GM18507 (cell line): ENCODE measurements at regions not wholly inside any gene's neighbourhood (a gene's known extent, or its start where the extent isn't known, plus 50 kb on each side); places are given as distances from the start of the nearest gene placed in this dataset.

Experiments used
- DNase-seq: peaks from one replicate; pipeline ENCODE4 v3.0.0; 2011; ENCODE audit warnings: low read depth; ENCODE audit not compliant: insufficient read length; ENCODE audit errors: extremely low spot score
- FAIRE-seq: peaks from 2 replicates; lab custom pipeline; 2011; peaks lifted over from hg19 to GRCh38; lab: Jason Lieb, UNC

DNA sequence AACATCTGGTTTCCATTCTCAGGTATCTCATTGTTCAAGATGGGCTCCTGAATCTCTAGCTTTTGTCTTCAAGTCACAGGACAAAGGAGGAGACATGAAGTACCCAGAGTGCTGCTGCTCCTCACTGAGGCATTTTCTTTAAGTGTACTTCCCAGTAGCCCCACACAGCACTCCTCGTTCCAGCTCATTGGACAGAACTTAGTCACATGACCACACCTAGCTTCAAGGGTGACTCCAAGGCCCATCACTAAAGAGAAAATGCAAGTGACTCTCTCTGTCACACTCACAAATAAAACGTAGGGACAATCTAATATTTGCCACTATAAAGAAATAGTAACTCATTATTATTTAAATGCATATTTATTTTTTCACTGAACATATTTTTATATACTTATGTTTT is 58.3 kb upstream of the NEUROD6 start:
- DNase-seq: no peak
- FAIRE-seq: no peak

- DNase-seq: no peak
These were observed 66.7 kb upstream of the NEUROD6 start for GRCh38 chr7:31407178-31407676.

GRCh38 chr7:31408140-31408729 is 67.7 kb upstream of the NEUROD6 start:
- no peak for FAIRE-seq
- no peak for DNase-seq

More at GRCh38 chr7:31407178-31407676, 66.7 kb upstream of the NEUROD6 start:
- no peak for FAIRE-seq

- DNase-seq: no peak
- no peak for FAIRE-seq
These were observed 69.7 kb upstream of the NEUROD6 start for GRCh38 chr7:31410265-31410664.

GRCh38 chr7:31411416-31411815 is 70.9 kb upstream of the NEUROD6 start:
- FAIRE-seq: no peak

GRCh38 chr7:31413766-31414165 is 73.2 kb upstream of the NEUROD6 start:
- no peak for DNase-seq
- FAIRE-seq: no peak

More at GRCh38 chr7:31411416-31411815, 70.9 kb upstream of the NEUROD6 start:
- no peak for DNase-seq

DNA sequence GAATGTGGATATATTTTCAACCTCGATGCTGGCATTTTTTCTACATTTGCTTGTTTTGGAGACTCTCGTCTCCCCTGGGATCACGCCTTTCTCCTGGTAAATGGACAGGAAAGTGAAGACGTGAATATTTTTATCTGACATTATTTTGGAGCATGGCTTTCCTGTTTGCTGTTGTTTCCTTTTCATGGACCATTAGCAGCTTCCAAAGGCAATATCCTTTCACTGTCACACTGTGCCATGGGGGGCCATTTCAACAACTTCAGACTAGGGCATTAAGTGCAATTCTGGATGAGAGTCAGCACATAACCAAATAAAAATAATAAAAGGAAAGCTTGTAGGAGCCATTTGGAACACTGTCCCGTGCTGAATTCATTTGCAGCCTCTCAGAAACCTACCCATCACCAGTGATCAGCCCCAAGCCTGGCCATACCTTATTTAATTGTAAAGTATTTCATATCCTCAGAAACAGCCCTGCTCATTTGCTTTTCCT is 75.9 kb upstream of the NEUROD6 start:
- FAIRE-seq: no peak
- no peak for DNase-seq

GRCh38 chr7:31418928-31419327 is 78.4 kb upstream of the NEUROD6 start:
- no peak for FAIRE-seq

DNA sequence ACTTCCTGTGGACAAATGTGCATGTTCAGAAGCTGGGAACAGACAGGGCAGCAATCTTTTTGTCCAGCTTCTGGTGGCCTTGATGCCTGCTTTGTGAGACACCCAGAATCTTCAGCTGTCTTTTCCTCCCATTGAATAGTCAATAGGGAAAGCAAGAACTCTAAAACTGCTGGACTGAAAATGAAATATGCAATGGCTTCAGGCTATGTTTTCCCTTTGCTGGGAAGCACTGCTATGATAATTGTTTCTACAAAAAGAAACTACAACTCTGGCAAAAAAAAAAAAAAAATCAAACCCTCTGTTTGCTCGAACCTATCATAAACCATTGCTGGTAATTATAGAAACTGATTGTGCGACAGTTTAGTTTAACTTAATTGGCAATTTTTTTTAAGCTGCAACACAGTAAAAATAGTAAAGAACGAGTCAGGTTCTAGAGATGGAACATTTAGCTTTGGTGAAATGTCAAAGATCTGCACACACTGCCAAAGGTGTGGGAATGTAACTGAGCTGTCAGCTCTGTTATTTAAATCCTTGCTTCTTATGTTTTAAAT is 79.1 kb upstream of the NEUROD6 start:
- no peak for DNase-seq
- FAIRE-seq: no peak

More at GRCh38 chr7:31418928-31419327, 78.4 kb upstream of the NEUROD6 start:
- DNase-seq: no peak

GRCh38 chr7:31420948-31421347 is 80.4 kb upstream of the NEUROD6 start:
- no peak for FAIRE-seq

GRCh38 chr7:31421607-31422006 is 81.1 kb upstream of the NEUROD6 start:
- DNase-seq (no peak), FAIRE-seq (no peak)

More at GRCh38 chr7:31420948-31421347, 80.4 kb upstream of the NEUROD6 start:
- no peak for DNase-seq

DNA sequence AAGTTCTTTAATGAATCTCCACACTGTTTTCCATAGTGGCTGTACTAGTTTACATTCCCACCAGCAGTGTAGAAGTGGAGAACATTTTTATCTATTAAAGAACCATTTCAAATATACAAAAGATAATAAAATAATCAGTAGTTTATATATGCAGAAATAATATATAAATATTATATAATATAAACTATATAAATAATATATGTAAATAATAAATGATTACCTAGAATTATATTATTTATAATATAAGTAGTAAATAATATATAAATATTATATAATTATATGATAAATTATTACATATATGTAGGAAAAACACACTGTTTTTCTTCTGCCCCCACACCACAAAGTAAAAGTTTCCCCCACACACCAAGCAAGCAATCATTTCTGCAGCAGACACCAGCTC is 83.5 kb upstream of the NEUROD6 start:
- FAIRE-seq (no peak), DNase-seq (no peak)

DNA sequence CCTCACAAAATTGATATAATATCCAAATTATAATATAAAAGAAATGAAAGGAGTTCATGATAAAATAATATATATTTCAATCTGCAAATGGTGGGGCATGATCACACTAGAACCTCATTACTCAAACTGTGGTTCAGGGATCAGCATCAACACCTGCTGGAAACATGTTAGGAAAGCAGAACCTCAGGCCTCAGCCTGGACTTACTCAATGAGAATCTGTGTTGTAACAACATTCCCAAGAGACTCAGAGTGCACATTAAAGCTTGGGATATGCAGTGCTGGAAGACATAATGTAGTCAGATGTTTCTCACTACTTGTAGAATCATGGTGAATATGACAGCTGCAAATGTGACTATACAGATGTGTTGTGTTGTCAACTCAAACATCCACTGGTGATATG is 81.7 kb upstream of the ITPRID1 start:
- FAIRE-seq (no peak), DNase-seq (no peak)

DNA sequence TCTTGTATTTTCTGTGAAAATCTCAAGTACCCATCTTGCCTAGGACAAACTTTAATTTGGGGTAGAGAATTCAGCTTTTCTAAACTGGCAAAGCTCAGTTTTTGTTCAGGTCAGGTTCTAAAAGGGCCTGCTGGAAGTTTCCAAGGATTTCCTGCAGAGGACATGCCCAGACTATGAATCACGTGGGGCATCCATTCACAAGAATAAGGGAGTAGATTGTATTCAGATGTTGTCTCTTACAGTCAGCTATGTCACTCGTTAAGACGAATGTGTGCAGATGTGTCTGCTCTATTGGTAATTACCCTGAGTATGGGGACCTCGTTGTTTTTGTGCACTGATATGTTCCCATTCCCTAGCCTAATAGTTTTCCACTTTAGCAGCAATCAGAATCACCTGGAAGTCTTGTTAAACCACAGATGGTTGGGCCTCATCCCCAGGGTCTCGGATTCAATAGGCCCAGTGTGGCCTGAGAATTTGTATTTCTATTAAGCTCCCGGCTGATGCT is 81.0 kb upstream of the ITPRID1 start:
- FAIRE-seq: no peak
- no peak for DNase-seq

- FAIRE-seq: no peak
These were observed 76.5 kb upstream of the ITPRID1 start for GRCh38 chr7:31437250-31437865.

GRCh38 chr7:31439165-31439564 is 74.7 kb upstream of the ITPRID1 start:
- DNase-seq (no peak), FAIRE-seq (no peak)

More at GRCh38 chr7:31437250-31437865, 76.5 kb upstream of the ITPRID1 start:
- DNase-seq: no peak

DNA sequence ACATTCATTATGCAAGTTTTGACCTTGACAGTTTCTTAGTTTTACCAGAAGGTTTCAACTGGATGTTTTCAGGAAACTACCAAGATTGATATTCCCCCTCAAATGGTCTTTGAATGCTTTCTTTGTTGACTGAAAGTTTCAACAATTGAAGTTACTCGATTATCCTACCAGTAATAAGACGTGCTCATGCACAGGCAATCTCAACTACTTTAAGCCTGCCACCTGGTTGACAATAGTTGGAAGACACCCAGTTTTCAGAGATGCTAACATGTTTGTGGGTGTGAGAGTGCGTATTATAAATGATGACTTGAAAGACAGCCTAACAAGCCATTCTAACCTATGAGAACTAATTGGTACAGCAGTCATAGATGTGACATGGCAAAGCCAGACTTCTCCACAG is 73.4 kb upstream of the ITPRID1 start:
- FAIRE-seq (no peak), DNase-seq (no peak)

GRCh38 chr7:31442626-31443025 is 71.3 kb upstream of the ITPRID1 start:
- DNase-seq: no peak
- no peak for FAIRE-seq

DNA sequence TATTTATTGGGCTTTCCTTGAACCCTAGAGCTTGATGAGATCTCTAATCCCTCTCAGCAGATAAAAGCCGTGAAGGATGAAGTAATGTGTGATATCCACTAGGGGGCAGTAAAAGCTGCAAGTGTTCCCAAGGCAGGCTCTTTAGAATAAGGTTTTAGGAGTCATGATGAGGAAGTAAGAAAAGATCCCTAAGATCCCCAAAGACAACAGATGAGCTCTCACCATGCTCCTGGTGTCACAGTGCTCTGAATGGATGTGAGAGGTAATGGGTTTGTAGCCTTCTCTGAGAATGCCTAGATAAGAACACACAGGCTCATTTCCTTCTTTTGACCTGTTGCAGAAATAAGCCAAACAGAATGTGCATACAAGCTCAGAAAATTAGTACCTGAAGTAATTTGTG is 70.4 kb upstream of the ITPRID1 start:
- peak; percentile 17 for DNase-seq
- peak; percentile 80 for FAIRE-seq

DNA sequence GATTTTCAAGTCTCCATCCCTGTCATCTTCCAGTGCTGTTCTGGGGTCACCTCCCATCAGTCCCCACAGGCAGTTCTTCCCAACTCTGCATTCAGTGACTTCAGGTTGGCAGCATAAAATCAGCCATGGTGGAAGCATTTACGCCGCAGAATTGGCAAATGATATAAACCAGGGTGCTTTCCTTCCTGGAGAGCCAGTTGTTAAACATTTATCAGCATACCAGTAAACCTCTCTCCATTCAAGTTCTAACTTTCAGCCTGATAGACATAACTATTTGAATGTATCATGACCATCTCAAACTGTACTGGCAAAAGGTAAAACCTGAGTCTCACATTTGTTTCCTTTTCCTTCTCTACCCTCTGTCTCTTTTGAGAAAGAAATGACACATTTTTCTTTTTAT is 69.7 kb upstream of the ITPRID1 start:
- DNase-seq: no peak
- no peak for FAIRE-seq
